ENCODE measurements at regions not wholly inside any gene's neighbourhood (a gene's known extent, or its start where the extent isn't known, plus 50 kb on each side); places are given as distances from the start of the nearest gene placed in this dataset.
"Not testable (repeated sequence)": the region's sequence is repeated elsewhere in the genome, so short reads cannot be mapped to it uniquely, and the experiment has no call there.

- DNase-seq = no peak
Measured at GRCh38 chr11:43177975-43178374, 133.8 kb upstream of the API5 start.

GRCh38 chr11:43194459-43194858 is 117.3 kb upstream of the API5 start:
- DNase-seq = not testable (repeated sequence)

- DNase-seq = no peak
Measured at GRCh38 chr11:43197379-43197778, 114.4 kb upstream of the API5 start.

GRCh38 chr11:43200031-43200430 is 111.8 kb upstream of the API5 start:
- DNase-seq = no peak

DNA sequence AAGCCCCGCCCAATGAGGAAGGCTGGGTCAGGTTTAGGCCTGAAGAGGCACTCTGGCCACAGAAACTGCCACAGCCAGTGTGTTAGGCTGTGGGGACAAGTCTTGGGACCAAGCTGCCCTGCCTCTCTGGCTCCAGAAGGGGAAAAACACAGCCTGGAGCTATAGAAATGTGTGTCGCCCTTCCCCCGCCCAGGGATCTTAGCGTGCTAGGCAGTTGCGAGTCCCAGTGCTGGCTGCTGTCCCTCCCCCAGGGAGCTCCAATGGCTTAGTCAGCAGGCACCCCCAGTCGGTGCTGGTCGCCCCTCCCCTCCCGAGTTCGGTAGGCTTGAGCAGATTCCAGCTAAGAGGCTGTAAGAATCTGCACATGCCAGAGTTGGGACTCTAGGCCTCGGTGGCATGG is 99.5 kb upstream of the API5 start:
- DNase-seq = no peak

GRCh38 chr11:43214471-43214870 is 97.3 kb upstream of the API5 start:
- DNase-seq = no peak

GRCh38 chr11:43217849-43218248 is 93.9 kb upstream of the API5 start:
- DNase-seq = no peak

- DNase-seq = no peak
Measured at GRCh38 chr11:43222215-43222614, 89.6 kb upstream of the API5 start.

- no peak for DNase-seq
Measured at GRCh38 chr11:43223026-43223425, 88.8 kb upstream of the API5 start.

DNA sequence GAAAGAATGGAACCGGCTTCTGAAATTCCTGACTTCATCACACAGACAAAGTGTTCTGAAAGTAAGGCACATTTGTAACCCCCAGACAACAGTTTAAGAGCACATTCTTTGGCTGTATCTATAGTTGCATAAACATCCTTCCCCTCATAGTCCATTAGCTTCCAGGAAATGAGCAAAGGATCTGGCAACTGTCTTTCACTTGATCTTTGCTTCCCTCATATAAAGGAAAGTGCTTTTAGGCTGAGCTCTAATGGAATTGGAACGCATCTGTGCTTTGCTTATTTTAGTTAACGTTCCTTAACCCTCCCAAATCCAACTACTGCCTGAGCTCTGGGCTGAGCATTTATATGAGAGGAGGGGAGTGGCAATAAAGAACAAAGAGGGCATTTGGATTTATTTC is 76.9 kb upstream of the API5 start:
- DNase-seq = no peak

DNA sequence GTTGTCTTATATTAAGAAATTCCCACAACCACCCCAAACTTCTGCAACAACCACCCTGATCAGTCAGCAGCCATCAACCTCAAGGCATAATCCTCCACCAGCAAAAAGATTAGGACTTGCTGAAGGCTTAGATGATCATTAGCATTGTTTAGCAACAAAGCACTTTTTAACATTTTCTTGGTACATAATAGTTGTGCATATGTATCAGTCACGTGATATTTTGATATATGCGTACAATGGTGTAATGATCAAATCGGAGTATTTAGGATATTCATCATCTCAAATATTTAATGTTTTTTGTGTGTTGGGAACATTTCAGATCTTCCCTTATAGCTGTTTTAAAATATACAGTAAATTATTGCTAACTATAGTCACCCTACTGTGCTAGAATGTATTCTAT is 73.5 kb upstream of the API5 start:
- DNase-seq = no peak

DNA sequence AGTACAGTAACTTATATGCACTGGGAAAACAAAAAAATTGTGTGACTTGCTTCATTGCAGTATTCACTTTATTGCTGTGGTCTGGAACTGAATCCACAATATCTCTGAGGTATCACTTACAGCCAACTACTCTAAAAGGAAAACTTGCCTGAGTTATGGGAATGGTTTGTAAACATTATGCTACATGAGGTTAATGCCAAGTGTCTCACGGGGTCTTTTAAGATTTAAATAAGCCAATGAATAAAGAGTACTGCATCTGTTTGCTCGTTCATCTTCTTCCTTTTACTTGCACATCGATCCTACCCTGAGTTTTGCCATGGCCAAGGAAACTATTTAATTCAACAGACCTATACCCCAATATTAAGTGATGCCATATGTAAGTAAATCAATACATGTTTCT is 72.0 kb upstream of the API5 start:
- no peak for DNase-seq

GRCh38 chr11:43242401-43242800 is 69.4 kb upstream of the API5 start:
- no peak for DNase-seq

DNA sequence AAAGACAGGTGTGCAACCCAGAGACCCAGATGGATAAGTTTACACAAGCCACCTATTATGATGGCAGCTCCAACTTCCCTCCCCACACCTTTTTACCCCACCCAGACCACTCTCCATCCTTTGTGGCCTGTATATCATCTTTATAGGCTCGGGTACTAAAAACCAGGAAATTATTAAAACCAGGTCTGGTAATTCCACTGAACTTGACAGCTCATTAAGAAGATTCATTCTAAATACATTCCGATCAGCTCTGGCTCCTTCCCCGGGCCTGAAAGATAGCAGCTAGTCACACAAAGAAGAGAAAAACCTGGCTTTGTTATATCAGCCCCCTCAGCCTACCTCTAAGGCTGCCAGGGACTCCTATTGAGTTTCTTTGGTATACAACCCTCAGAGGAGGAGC is 67.9 kb upstream of the API5 start:
- DNase-seq = no peak

DNA sequence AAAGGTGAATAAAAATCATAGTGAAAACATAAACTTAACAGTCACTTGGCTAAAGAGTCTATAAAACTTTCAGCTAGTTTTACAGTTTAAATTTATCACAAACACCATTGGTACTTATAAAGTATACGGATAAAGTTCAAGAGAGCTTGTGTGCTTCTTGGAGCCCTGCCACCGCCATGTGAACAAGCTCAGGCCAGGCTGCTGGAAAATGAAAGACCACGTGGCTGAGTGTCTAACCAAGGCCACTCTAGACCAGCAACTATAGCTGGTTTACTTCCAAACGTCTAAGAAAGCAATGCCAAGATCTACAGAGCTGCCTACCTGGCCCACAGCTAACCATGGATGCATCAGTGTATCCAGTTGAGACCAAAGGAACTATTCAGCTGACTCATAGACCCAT is 66.3 kb upstream of the API5 start:
- DNase-seq = no peak

- no peak for DNase-seq
Measured at GRCh38 chr11:43250309-43250708, 61.5 kb upstream of the API5 start.

GRCh38 chr11:43261775-43262174 is 50.0 kb upstream of the API5 start:
- no peak for DNase-seq
